Panc1 (cell line): ENCODE measurements at regions not wholly inside any gene's neighbourhood (a gene's known extent, or its start where the extent isn't known, plus 50 kb on each side); places are given as distances from the start of the nearest gene placed in this dataset.

ENCODE experiments used
- ATAC-seq: fragments of 200-7000 bp; cut with Tn5 transposase; 2 replicates; pipeline ENCODE4 v1.9.1; 2020; ENCODE audit warnings: mild to moderate bottlenecking, moderate library complexity
- BruUV-seq: library from RNA; stranded (reverse); fragments of 400-500 nt; replicated peaks from 2 replicates; lab custom pipeline; 2021; lab: Mats Ljungman, UMichigan
- CTCF ChIA-PET: fragments of 300-600 bp; sonication (Branson Sonifier 250); formaldehyde crosslinking; loops from one replicate; lab custom pipeline; 2022; ENCODE audit warnings: antibody characterized with exemption; lab: Charles Lee
- POLR2A ChIA-PET: fragments of 300-600 bp; sonication (Branson Sonifier 250); formaldehyde crosslinking; loops from one replicate; lab custom pipeline; 2022; ENCODE audit warnings: antibody characterized with exemption; lab: Charles Lee
- DNase-seq: peaks from one replicate; pipeline ENCODE4 v3.0.0-alpha.2; 2010; ENCODE audit warnings: low read depth, low spot score
- H3K27ac ChIP-seq: 2 replicates; pipeline ENCODE4 v1.5.1; 2011; ENCODE audit warnings: mild to moderate bottlenecking, low read length, inconsistent platforms
- H3K27me3 ChIP-seq: fragments of 200-500 bp; sonication (Bioruptor generic); 2 replicates; pipeline ENCODE4 v1.6.0; 2014; ENCODE audit warnings: low read length, inconsistent platforms; ENCODE audit not compliant: control insufficient read depth, insufficient read depth
- H3K36me3 ChIP-seq: fragments of 200-500 bp; sonication (Bioruptor generic); 2 replicates; pipeline ENCODE4 v1.5.1; 2014; ENCODE audit warnings: inconsistent platforms, mild to moderate bottlenecking, low read length, moderate library complexity; ENCODE audit not compliant: control insufficient read depth, insufficient read depth
- H3K4me1 ChIP-seq: 2 replicates; pipeline ENCODE4 v1.5.1; 2011; ENCODE audit warnings: inconsistent platforms, mild to moderate bottlenecking, low read length, moderate library complexity; ENCODE audit not compliant: control insufficient read depth, insufficient read depth
- H3K4me3 ChIP-seq, 2 experiments: 2 replicates each; pipeline ENCODE4 v1.5.1; 2011 to 2012; ENCODE audit warnings: low read depth in 2 of 2, low read length in 2 of 2, mild to moderate bottlenecking in 2 of 2, inconsistent platforms in 1 of 2, moderate library complexity in 1 of 2
- H3K9me3 ChIP-seq: fragments of 200-500 bp; sonication (Bioruptor generic); 2 replicates; pipeline ENCODE4 v1.5.1; 2014; ENCODE audit warnings: low read depth, mild to moderate bottlenecking, inconsistent platforms, low read length, moderate library complexity; ENCODE audit not compliant: control insufficient read depth, insufficient read depth
- CTCF ChIP-seq: fragments of 450-650 bp; IDR thresholded peaks from 2 replicates; pipeline ENCODE4 v1.5.1; 2017; ENCODE audit warnings: mild to moderate bottlenecking
- POLR2AphosphoS5 ChIP-seq: IDR thresholded peaks from 2 replicates; pipeline ENCODE4 v1.6.1; 2012; ENCODE audit warnings: mild to moderate bottlenecking, low read depth, low read length, moderate library complexity
- SIN3A ChIP-seq: IDR thresholded peaks from 2 replicates; pipeline ENCODE4 v1.6.1; 2012; ENCODE audit warnings: low read depth, mild to moderate bottlenecking, low read length, moderate library complexity, borderline replicate concordance; ENCODE audit not compliant: insufficient read depth
- TCF7L2 ChIP-seq: IDR thresholded peaks from 2 replicates; pipeline ENCODE4 v1.6.1; 2011; ENCODE audit warnings: mild to moderate bottlenecking, low read depth, low read length, inconsistent platforms
- in situ Hi-C: cut with HindIII; loops from 2 replicates; pipeline ENCODE4 v1.10.0; 2016; ENCODE audit warnings: low sequenced_read_pairs, low pct_unique_long_range_greater_than_20kb
- intact Hi-C: fragments of 100-400 bp; cut with micrococcal nuclease; formaldehyde crosslinking; loops from one replicate; pipeline ENCODE4 v1.10.0; 2022; ENCODE audit not compliant: unreplicated experiment
- TF ChIP-seq, protein P1 (sequence below), 2 experiments: IDR thresholded peaks; 2 replicates each; pipeline ENCODE4 v1.6.1; 2011 to 2012; ENCODE audit warnings: low read depth in 2 of 2, control low read depth in 1 of 2, low read length in 1 of 2, mild to moderate bottlenecking in 1 of 2, moderate library complexity in 1 of 2; ENCODE audit not compliant: insufficient read depth in 1 of 2

GRCh38 chr2:155689791-155690190 lies 642.7 kb downstream of the NR4A2 start:
- H3K27me3 ChIP-seq, result no peaks in the 10 kb centered on the region
- no peak overlapping the region for H3K27ac ChIP-seq
- H3K4me1 ChIP-seq, result no peaks in the 10 kb centered on the region
- intact Hi-C loops (no loop called here), in situ Hi-C loops (no loop called here)
- H3K36me3 ChIP-seq, result no peaks in the 10 kb centered on the region
- H3K9me3 ChIP-seq, result no peaks in the 10 kb centered on the region
- no peak for ATAC-seq
- ChIA-PET POLR2A (no interaction called here), CTCF (no interaction called here)
- BruUV-seq, result no TSS peak
- no peak overlapping the region for H3K4me3 ChIP-seq
- TF ChIP-seq, protein P1, sequence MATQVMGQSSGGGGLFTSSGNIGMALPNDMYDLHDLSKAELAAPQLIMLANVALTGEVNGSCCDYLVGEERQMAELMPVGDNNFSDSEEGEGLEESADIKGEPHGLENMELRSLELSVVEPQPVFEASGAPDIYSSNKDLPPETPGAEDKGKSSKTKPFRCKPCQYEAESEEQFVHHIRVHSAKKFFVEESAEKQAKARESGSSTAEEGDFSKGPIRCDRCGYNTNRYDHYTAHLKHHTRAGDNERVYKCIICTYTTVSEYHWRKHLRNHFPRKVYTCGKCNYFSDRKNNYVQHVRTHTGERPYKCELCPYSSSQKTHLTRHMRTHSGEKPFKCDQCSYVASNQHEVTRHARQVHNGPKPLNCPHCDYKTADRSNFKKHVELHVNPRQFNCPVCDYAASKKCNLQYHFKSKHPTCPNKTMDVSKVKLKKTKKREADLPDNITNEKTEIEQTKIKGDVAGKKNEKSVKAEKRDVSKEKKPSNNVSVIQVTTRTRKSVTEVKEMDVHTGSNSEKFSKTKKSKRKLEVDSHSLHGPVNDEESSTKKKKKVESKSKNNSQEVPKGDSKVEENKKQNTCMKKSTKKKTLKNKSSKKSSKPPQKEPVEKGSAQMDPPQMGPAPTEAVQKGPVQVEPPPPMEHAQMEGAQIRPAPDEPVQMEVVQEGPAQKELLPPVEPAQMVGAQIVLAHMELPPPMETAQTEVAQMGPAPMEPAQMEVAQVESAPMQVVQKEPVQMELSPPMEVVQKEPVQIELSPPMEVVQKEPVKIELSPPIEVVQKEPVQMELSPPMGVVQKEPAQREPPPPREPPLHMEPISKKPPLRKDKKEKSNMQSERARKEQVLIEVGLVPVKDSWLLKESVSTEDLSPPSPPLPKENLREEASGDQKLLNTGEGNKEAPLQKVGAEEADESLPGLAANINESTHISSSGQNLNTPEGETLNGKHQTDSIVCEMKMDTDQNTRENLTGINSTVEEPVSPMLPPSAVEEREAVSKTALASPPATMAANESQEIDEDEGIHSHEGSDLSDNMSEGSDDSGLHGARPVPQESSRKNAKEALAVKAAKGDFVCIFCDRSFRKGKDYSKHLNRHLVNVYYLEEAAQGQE (IDR thresholded peaks at IDR 0.05; ENCODE audit: insufficient read depth in 1 of 2, low read depth in 2 of 2, low read length in 1 of 2), result no peak
- no peak for TF ChIP-seq TCF7L2
- no peak for TF ChIP-seq SIN3A
- no peak for TF ChIP-seq POLR2AphosphoS5
- TF ChIP-seq CTCF, result no peak
- no peak for DNase-seq

DNA sequence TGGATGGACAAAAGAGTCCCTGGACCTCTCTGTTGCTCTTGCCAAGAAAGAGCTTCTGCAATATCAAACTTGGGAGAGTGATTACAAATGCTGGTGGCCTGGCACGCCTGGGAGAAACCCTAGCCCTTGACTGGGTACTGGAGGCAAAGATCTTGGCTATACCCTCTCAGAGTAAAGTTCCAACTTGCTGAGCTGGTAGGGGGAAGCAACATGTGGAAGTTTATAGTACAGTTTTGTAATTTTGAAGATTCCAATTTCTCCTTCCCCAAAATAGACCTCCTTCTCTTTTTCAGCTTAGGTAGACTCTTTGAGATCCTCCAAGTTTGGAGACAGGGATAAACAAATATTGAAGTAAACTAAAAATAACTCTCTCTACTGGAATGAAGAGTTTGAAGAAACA lies 645.3 kb downstream of the NR4A2 start:
- no peak overlapping the region for H3K4me3 ChIP-seq
- intact Hi-C loops, result no loop called here
- H3K27me3 ChIP-seq, result no peaks in the 10 kb centered on the region
- POLR2A ChIA-PET, result no interaction called here
- no peaks in the 10 kb centered on the region for H3K36me3 ChIP-seq
- in situ Hi-C loops, result no loop called here
- TF ChIP-seq TCF7L2 (no peak), POLR2AphosphoS5 (no peak), SIN3A (no peak), CTCF (no peak)
- TF ChIP-seq, protein P1 (IDR thresholded peaks at IDR 0.05; ENCODE audit: insufficient read depth in 1 of 2, low read depth in 2 of 2, low read length in 1 of 2), result no peak
- CTCF ChIA-PET, result no interaction called here
- ATAC-seq, result no peak
- H3K27ac ChIP-seq, result no peak overlapping the region
- H3K4me1 ChIP-seq, result no peaks in the 10 kb centered on the region
- H3K9me3 ChIP-seq, result no peaks in the 10 kb centered on the region
- no TSS peak for BruUV-seq
- no peak for DNase-seq
